ENCODE measurements at regions not wholly inside any gene's neighbourhood (a gene's known extent, or its start where the extent isn't known, plus 50 kb on each side); places are given as distances from the start of the nearest gene placed in this dataset.
"Not testable (repeated sequence)": the region's sequence is repeated elsewhere in the genome, so short reads cannot be mapped to it uniquely, and the experiment has no call there.

- not testable (repeated sequence) for TF ChIP-seq POLR2A, CTCF (IDR thresholded peaks at IDR 0.05)
These were observed 84.6 kb upstream of the FRG2C start for GRCh38 chr3:75579536-75579935.

Measured in esophagus squamous epithelium (tissue), 4 donors.